Thyroid gland (tissue), 4 donors: ENCODE measurements at regions not wholly inside any gene's neighbourhood (a gene's known extent, or its start where the extent isn't known, plus 50 kb on each side); places are given as distances from the start of the nearest gene placed in this dataset.

ENCODE experiments used
- CTCF ChIP-seq, 6 experiments: fragments of 200-600 bp in 3 of 6; fragments of 450-650 bp in 3 of 6; sonication (generic) in 3 of 6; IDR thresholded peaks; one replicate each; pipeline ENCODE4 v1.5.1; 2016 to 2019; ENCODE audit warnings: antibody characterized with exemption in 6 of 6, mild to moderate bottlenecking in 2 of 6, inconsistent platforms in 1 of 6, moderate library complexity in 1 of 6
- POLR2A ChIP-seq, 2 donors: fragments of 450-650 bp; IDR thresholded peaks; one replicate each; pipeline ENCODE4 v1.6.1; 2017; ENCODE audit warnings: antibody characterized with exemption in 2 of 2, mild to moderate bottlenecking in 2 of 2, moderate library complexity in 1 of 2

DNA sequence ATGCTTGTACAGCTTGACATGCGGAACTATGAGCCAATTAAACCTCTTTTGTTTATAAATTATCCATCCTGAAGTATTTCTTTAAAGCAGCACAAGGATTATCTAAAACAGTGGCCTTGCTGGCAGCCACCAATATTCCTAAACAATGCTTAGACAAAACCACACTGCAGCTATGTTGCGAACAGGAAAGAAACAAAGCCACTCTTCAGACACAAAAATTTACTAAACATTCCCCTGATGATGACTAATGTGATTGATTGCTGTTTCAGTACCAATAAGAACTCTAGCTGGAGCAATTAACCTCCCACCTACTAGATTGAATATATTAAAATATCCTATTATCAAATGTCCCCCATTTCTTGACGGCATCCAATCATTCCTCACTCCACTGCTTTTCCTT lies 325.8 kb upstream of the REG3G start:
- TF ChIP-seq CTCF (IDR thresholded peaks at IDR 0.05) (no peak), POLR2A (IDR thresholded peaks at IDR 0.05) (no peak)
